ENCODE measurements at regions not wholly inside any gene's neighbourhood (a gene's known extent, or its start where the extent isn't known, plus 50 kb on each side); places are given as distances from the start of the nearest gene placed in this dataset.

GRCh38 chr5:8290721-8291120 is 421.8 kb downstream of the MTRR start:
- H3K56ac ChIP-seq (replicated peaks; ENCODE audit: insufficient read length, low read depth, low read length) = no peak overlapping the region
- no peak overlapping the region for H3K18ac ChIP-seq (ENCODE audit: extremely low read depth, low read length)
- no peak overlapping the region for H3K23ac ChIP-seq (ENCODE audit: insufficient read length)
- H2BK5ac ChIP-seq (ENCODE audit: low read depth, low read length) = no peak overlapping the region
- no peak overlapping the region for H2BK20ac ChIP-seq (ENCODE audit: low read length)
- H3K9me3 ChIP-seq (ENCODE audit: insufficient read depth in 2 of 2, low read depth in 1 of 2, low read length in 1 of 2) = no peaks in the 10 kb centered on the region
- H3K4me2 ChIP-seq (ENCODE audit: insufficient read depth in 1 of 2, low read depth in 2 of 2, low read length in 2 of 2) = no peak overlapping the region
- no peak overlapping the region for H3K27ac ChIP-seq (ENCODE audit: low read depth, low read length)
- H3K79me1 ChIP-seq (ENCODE audit: low read depth, low read length) = no peaks in the 10 kb centered on the region
- H3K27me3 ChIP-seq (replicated peaks in 1 of 4; ENCODE audit: control insufficient read depth in 3 of 4, extremely low read depth in 1 of 4, insufficient read depth in 3 of 4, low read length in 3 of 4) = peaks cover 0 to 1% (median 0%) of the 10 kb centered on the region in 4 experiments; a peak in 2 of 7 replicates
- no peak overlapping the region for H4K5ac ChIP-seq (ENCODE audit: insufficient read length, low read depth, low read length)
- H2BK120ac ChIP-seq (replicated peaks; ENCODE audit: low read depth, low read length) = no peak overlapping the region
- no peak for DNase-seq (ENCODE audit: low read depth in 1 of 2, low spot score in 2 of 2)
- no peak overlapping the region for H3K4ac ChIP-seq (replicated peaks; ENCODE audit: insufficient read length, low read depth, low read length)
- no peak overlapping the region for H3K9ac ChIP-seq (replicated peaks in 1 of 4; ENCODE audit: extremely low read depth in 1 of 4, low read depth in 3 of 4, low read length in 3 of 4)
- H3K23me2 ChIP-seq (ENCODE audit: low read depth, low read length) = no peaks in the 10 kb centered on the region
- FAIRE-seq = no peak
- no peaks in the 10 kb centered on the region for H3K79me2 ChIP-seq (ENCODE audit: control insufficient read depth in 1 of 2, insufficient read depth in 2 of 2, low read length in 2 of 2)
- H2AK5ac ChIP-seq (ENCODE audit: low read depth, low read length) = no peak overlapping the region
- H4K8ac ChIP-seq (ENCODE audit: extremely low read depth, insufficient read depth, low read length) = no peak overlapping the region
- H2BK12ac ChIP-seq (ENCODE audit: low read depth, low read length) = no peak overlapping the region
- H3K4me1 ChIP-seq (replicated peaks in 1 of 4; ENCODE audit: control insufficient read depth in 3 of 4, insufficient read depth in 4 of 4, low read length in 3 of 4) = no peaks in the 10 kb centered on the region
- no peak overlapping the region for H2BK15ac ChIP-seq (ENCODE audit: low read length)
- no peak overlapping the region for H3K14ac ChIP-seq (ENCODE audit: insufficient read length)
- ChIA-PET POLR2A (ENCODE audit: partially characterized antibody) (no interaction called here), CTCF (ENCODE audit: partially characterized antibody) (interaction anchor here (1.0 kb wide), 1 partner anchor 51 kb away, joined by 4 read pairs; no protein-coding TSS in a partner anchor)
- no peaks in the 10 kb centered on the region for H3K36me3 ChIP-seq (ENCODE audit: control insufficient read depth in 2 of 4, insufficient read depth in 4 of 4, low read length in 3 of 4)
- H3K4me3 ChIP-seq (ENCODE audit: extremely low read depth in 1 of 4, insufficient read depth in 2 of 4, low read depth in 3 of 4, low read length in 4 of 4) = no peak overlapping the region
- H4K20me1 ChIP-seq (replicated peaks in 1 of 2; ENCODE audit: control insufficient read depth in 1 of 2, insufficient read depth in 2 of 2, low read length in 2 of 2) = no peaks in the 10 kb centered on the region
- WGBS, 2 experiments (ENCODE audit: extremely low coverage in 1 of 2, insufficient coverage in 1 of 2, insufficient read length in 1 of 2, insufficient replicate concordance in 2 of 2, low coverage in 1 of 2, low lambda C conversion rate in 2 of 2, missing lambda C conversion rate in 1 of 2) = 97% methylated on average over 2 of the region's 2 CpGs; no CpG with 5 or more reads in 1 of the 2 experiments
- no peak overlapping the region for H2AFZ ChIP-seq (ENCODE audit: low read length)
- no peak overlapping the region for H4K91ac ChIP-seq (replicated peaks; ENCODE audit: insufficient read length, low read length)
- TF ChIP-seq RAD21 (IDR thresholded peaks at IDR 0.05 in 1 of 2, conservative IDR thresholded peaks at IDR 0.05 in 1 of 2; ENCODE audit: low read depth in 2 of 2, low read length in 2 of 2) = no peak
- TF ChIP-seq E2F6 (IDR thresholded peaks at IDR 0.05) = no peak
- no peak for TF ChIP-seq TEAD4 (IDR thresholded peaks at IDR 0.05; ENCODE audit: low read depth, low read length)
- TF ChIP-seq SUZ12 (IDR thresholded peaks at IDR 0.05; ENCODE audit: low read length) = no peak
- TF ChIP-seq USF2 (IDR thresholded peaks at IDR 0.05; ENCODE audit: low read length) = no peak
- no peak for TF ChIP-seq GABPA (IDR thresholded peaks at IDR 0.05; ENCODE audit: borderline replicate concordance, insufficient read depth, low read length)
- no peak for TF ChIP-seq BACH1 (IDR thresholded peaks at IDR 0.05; ENCODE audit: low read length)
- TF ChIP-seq HDAC6 (IDR thresholded peaks at IDR 0.05; ENCODE audit: low read depth, low read length) = no peak
- TF ChIP-seq CEBPB (IDR thresholded peaks at IDR 0.05; ENCODE audit: low read depth, low read length) = no peak
- TF ChIP-seq RXRA (IDR thresholded peaks at IDR 0.05; ENCODE audit: insufficient read depth, low read depth, low read length) = no peak
- TF ChIP-seq TCF12 (IDR thresholded peaks at IDR 0.05; ENCODE audit: low read depth, low read length) = no peak
- TF ChIP-seq CTBP2 (IDR thresholded peaks at IDR 0.05; ENCODE audit: borderline replicate concordance, insufficient read depth, insufficient read length, low read length) = no peak
- no peak for TF ChIP-seq CHD2 (IDR thresholded peaks at IDR 0.05; ENCODE audit: low read length)
- TF ChIP-seq POLR2A (IDR thresholded peaks at IDR 0.05; ENCODE audit: control extremely low read depth in 1 of 2, low read depth in 2 of 2, low read length in 2 of 2) = no peak

Data from H1 (cell line).